SU-DHL-6 (cell line): ENCODE measurements at regions not wholly inside any gene's neighbourhood (a gene's known extent, or its start where the extent isn't known, plus 50 kb on each side); places are given as distances from the start of the nearest gene placed in this dataset.

ENCODE experiments used
- H2AFZ ChIP-seq: fragments of 200-600 bp; sonication (generic); 2 replicates; pipeline ENCODE4 v1.6.1; 2014; ENCODE audit warnings: low read depth, mild to moderate bottlenecking, moderate library complexity, mixed read lengths, antibody characterized with exemption, low read length; ENCODE audit not compliant: severe bottlenecking
- H3F3A ChIP-seq: fragments of 200-600 bp; shearing (Covaris generic); 2 replicates; pipeline ENCODE4 v1.6.0; 2016; ENCODE audit warnings: antibody characterized with exemption, mild to moderate bottlenecking; ENCODE audit not compliant: insufficient read depth
- H3K27ac ChIP-seq: fragments of 200-600 bp; sonication (generic); 2 replicates; pipeline ENCODE4 v1.5.1; 2016; ENCODE audit warnings: low read depth, mild to moderate bottlenecking, low read length, moderate library complexity, mixed read lengths
- H3K27me3 ChIP-seq: fragments of 200-600 bp; sonication (generic), shearing (Covaris generic); 2 replicates; pipeline ENCODE4 v1.6.0; 2014; ENCODE audit warnings: mild to moderate bottlenecking, low read length
- H3K36me3 ChIP-seq: fragments of 200-600 bp; sonication (generic); 2 replicates; pipeline ENCODE4 v1.6.1; 2014; ENCODE audit warnings: mild to moderate bottlenecking, low read length, mixed read lengths
- H3K4me2 ChIP-seq: fragments of 300-600, 200-600 bp; shearing (Covaris generic), sonication (generic); 2 replicates; pipeline ENCODE4 v1.6.0; 2014; ENCODE audit warnings: low read length, low read depth, mild to moderate bottlenecking; ENCODE audit not compliant: poor library complexity, severe bottlenecking
- H3K4me3 ChIP-seq: fragments of 200-600 bp; sonication (generic); 2 replicates; pipeline ENCODE4 v1.5.1; 2014; ENCODE audit warnings: antibody characterized with exemption, low read length, mild to moderate bottlenecking, mixed read lengths; ENCODE audit not compliant: insufficient read depth, poor library complexity, severe bottlenecking
- H3K79me2 ChIP-seq: fragments of 200-600 bp; sonication (generic); 2 replicates; pipeline ENCODE4 v1.6.1; 2014; ENCODE audit warnings: mild to moderate bottlenecking, low read length, moderate library complexity; ENCODE audit not compliant: insufficient read depth
- H3K9ac ChIP-seq: fragments of 200-600 bp; sonication (generic); 2 replicates; pipeline ENCODE4 v1.7.0; 2014; ENCODE audit warnings: mild to moderate bottlenecking, low read length
- H3K9me2 ChIP-seq: fragments of 200-600 bp; sonication (generic); replicated peaks from 2 replicates; pipeline ENCODE4 v1.6.1; 2014; ENCODE audit warnings: low read length; ENCODE audit not compliant: insufficient read depth
- H3K9me3 ChIP-seq: fragments of 200-600 bp; sonication (generic); 2 replicates; pipeline ENCODE4 v1.6.1; 2014; ENCODE audit warnings: low read length, mixed read lengths; ENCODE audit not compliant: insufficient read depth
- H4K20me1 ChIP-seq: fragments of 200-600 bp; sonication (generic); 2 replicates; pipeline ENCODE4 v1.6.1; 2014; ENCODE audit warnings: low read depth, mild to moderate bottlenecking, antibody characterized with exemption, low read length, moderate library complexity, mixed read lengths
- EZH2phosphoT487 ChIP-seq: fragments of 200-600 bp; sonication (generic), shearing (Covaris generic); conservative IDR thresholded peaks from 2 replicates; pipeline ENCODE4 v1.6.1; 2018; ENCODE audit warnings: mild to moderate bottlenecking, antibody characterized with exemption, low read length, moderate library complexity, mixed read lengths
- TF ChIP-seq, protein P1 (sequence below): fragments of 200-600 bp; sonication (generic); IDR thresholded peaks from one replicate; pipeline ENCODE4 v1.5.1; 2017; ENCODE audit warnings: antibody characterized with exemption, mild to moderate bottlenecking, low read length, moderate library complexity; ENCODE audit not compliant: insufficient read depth, poor library complexity, severe bottlenecking

DNA sequence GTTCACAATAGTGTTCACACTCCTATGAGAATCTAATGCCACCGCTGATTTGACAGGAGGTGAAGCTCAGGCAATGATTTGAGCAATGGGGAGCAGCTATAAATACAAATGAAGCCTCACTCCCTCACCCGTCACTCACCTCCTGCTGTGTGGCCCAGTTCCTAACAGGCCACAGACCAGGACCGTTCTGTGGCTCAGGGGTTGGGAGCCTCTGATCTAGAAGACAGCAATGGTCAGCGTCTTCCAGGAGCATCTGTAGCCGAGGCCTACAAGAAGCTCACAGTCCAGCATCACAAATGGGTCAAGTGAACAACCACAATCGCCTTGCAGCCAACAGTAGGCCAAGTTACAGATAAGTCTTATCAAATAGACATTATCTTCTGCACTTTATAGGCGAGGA is 110.0 kb upstream of the SLC66A3 start:
- Histone ChIP-seq H3K79me2 (no peaks in the 10 kb centered on the region), H3K9me2 (no peaks in the 10 kb centered on the region), H4K20me1 (no peaks in the 10 kb centered on the region), H3K4me2 (no peak overlapping the region), H3K9ac (no peak overlapping the region), H3K4me3 (no peak overlapping the region), H3K9me3 (no peaks in the 10 kb centered on the region), H3K27me3 (no peaks in the 10 kb centered on the region), H2AFZ (no peak overlapping the region), H3F3A (no peaks in the 10 kb centered on the region), H3K27ac (no peak overlapping the region), H3K36me3 (no peaks in the 10 kb centered on the region)
- TF ChIP-seq EZH2phosphoT487, result no peak
- TF ChIP-seq, protein P1, sequence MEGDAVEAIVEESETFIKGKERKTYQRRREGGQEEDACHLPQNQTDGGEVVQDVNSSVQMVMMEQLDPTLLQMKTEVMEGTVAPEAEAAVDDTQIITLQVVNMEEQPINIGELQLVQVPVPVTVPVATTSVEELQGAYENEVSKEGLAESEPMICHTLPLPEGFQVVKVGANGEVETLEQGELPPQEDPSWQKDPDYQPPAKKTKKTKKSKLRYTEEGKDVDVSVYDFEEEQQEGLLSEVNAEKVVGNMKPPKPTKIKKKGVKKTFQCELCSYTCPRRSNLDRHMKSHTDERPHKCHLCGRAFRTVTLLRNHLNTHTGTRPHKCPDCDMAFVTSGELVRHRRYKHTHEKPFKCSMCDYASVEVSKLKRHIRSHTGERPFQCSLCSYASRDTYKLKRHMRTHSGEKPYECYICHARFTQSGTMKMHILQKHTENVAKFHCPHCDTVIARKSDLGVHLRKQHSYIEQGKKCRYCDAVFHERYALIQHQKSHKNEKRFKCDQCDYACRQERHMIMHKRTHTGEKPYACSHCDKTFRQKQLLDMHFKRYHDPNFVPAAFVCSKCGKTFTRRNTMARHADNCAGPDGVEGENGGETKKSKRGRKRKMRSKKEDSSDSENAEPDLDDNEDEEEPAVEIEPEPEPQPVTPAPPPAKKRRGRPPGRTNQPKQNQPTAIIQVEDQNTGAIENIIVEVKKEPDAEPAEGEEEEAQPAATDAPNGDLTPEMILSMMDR, result no peak

DNA sequence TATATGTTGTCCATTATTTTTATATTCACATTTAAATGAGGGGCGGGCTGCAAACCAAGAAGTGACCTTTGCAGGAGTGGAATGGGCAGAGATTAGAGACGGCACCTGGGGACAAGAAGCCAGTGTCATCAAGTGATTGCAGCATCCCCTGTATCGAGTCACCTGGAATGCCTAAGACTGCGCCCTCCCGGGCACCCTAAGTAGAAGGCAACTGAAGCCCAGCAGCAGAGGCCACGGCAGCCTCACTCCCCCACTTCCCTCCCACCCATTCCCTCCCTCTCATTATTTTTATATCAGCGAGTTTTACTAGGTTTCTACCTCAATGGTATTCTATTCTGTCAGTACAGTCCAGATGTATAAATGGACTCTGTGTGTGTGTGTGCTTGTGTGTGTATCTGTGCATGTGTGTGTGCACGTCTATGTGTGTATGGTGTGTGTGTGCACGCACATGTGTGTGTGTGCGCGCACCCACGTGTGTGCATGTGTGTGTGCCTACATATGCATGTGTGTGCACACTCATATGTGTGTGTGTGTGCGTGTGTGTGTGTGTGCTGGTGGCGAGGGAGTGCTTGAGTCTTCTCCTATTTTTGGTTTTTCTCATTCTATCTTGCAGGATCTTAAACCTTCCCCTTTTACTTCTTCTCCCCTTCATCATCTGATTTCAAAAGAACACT is 106.8 kb upstream of the SLC66A3 start:
- Histone ChIP-seq H3K27me3 (no peaks in the 10 kb centered on the region), H3K4me3 (no peak overlapping the region), H3K9ac (no peak overlapping the region), H3K9me2 (no peaks in the 10 kb centered on the region), H3K79me2 (no peaks in the 10 kb centered on the region), H3F3A (no peaks in the 10 kb centered on the region), H3K4me2 (no peak overlapping the region), H3K36me3 (no peaks in the 10 kb centered on the region), H2AFZ (no peak overlapping the region), H4K20me1 (no peaks in the 10 kb centered on the region), H3K27ac (no peak overlapping the region), H3K9me3 (no peaks in the 10 kb centered on the region)
- TF ChIP-seq, protein P1, result no peak
- no peak for TF ChIP-seq EZH2phosphoT487

DNA sequence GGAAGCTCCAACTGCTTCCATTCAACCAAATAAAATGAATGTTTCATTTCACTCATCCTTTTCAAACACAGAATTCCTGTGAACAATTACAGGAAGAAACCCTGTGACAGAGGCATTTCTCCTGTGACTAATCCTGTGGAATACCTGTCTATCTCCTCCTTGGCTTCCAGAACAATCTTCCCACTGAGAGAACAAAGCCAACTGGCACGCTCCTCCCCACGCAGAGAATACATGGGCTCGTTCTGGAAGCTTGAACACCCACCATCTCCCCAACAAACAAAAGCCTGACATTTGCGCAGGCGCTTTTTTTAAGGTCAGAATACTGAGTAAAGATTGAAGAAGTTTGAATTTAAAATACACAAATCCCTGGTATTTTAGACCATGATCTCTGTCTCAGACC is 104.7 kb upstream of the SLC66A3 start:
- H4K20me1 ChIP-seq, result no peaks in the 10 kb centered on the region
- no peaks in the 10 kb centered on the region for H3K36me3 ChIP-seq
- H3K27ac ChIP-seq, result no peak overlapping the region
- H3F3A ChIP-seq, result no peaks in the 10 kb centered on the region
- no peaks in the 10 kb centered on the region for H3K9me3 ChIP-seq
- H3K27me3 ChIP-seq, result no peaks in the 10 kb centered on the region
- H3K4me2 ChIP-seq, result no peak overlapping the region
- no peak overlapping the region for H3K4me3 ChIP-seq
- H3K9me2 ChIP-seq, result no peaks in the 10 kb centered on the region
- H3K9ac ChIP-seq, result no peak overlapping the region
- H3K79me2 ChIP-seq, result no peaks in the 10 kb centered on the region
- no peak overlapping the region for H2AFZ ChIP-seq
- TF ChIP-seq, protein P1, result no peak
- no peak for TF ChIP-seq EZH2phosphoT487
